GM19099 (cell line): ENCODE measurements at regions not wholly inside any gene's neighbourhood (a gene's known extent, or its start where the extent isn't known, plus 50 kb on each side); places are given as distances from the start of the nearest gene placed in this dataset.

Experiments
- POLR2A ChIP-seq: IDR thresholded peaks from 3 replicates; pipeline ENCODE4 v1.6.1; 2011; ENCODE audit warnings: low read depth; ENCODE audit not compliant: insufficient read length; ENCODE audit errors: extremely low read depth

- TF ChIP-seq POLR2A = no peak
Observed at GRCh38 chr21:25350056-25350455, 257.2 kb downstream of the MRPL39 start.

DNA sequence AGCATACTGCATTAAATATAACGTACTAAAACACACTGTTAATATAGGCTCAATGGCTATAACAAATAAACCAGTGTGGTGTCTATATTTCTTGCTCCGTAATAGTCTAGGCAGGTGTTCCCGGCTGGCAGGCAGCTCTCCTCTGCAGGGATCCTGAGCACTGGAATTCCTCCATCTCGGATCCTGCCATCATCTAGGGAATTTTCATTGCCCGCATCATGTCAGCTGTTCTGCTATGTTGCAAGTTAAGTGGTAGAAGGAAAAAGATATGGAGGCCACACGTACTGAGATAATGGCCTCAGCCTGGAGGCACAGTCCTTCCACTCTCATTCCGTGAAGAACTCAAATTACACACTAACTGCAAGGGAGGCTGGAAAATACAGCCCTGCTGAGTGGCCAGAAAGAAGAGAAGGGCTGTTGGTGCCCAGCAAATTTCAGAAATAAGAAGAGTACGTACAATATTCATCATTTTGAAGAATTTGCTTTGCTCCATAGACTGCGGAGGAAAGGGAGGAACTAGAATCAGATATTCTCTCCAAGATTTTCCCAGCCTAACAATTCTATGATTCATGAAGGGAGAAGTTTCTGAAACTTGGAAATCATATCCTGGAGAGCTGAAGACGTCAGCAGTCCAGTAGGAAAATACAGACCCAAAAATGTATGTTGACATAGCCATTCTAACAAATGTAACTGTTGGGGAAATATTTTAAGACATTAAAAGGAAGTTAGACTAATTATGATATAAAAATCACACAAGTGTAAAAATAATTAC is 263.3 kb downstream of the MRPL39 start:
- no peak for TF ChIP-seq POLR2A

- no peak for TF ChIP-seq POLR2A
Observed at GRCh38 chr21:25342816-25343215, 264.5 kb downstream of the MRPL39 start.

GRCh38 chr21:25341981-25342380 is 265.3 kb downstream of the MRPL39 start:
- no peak for TF ChIP-seq POLR2A

- TF ChIP-seq POLR2A = no peak
Observed at GRCh38 chr21:25338415-25338814, 268.9 kb downstream of the MRPL39 start.

DNA sequence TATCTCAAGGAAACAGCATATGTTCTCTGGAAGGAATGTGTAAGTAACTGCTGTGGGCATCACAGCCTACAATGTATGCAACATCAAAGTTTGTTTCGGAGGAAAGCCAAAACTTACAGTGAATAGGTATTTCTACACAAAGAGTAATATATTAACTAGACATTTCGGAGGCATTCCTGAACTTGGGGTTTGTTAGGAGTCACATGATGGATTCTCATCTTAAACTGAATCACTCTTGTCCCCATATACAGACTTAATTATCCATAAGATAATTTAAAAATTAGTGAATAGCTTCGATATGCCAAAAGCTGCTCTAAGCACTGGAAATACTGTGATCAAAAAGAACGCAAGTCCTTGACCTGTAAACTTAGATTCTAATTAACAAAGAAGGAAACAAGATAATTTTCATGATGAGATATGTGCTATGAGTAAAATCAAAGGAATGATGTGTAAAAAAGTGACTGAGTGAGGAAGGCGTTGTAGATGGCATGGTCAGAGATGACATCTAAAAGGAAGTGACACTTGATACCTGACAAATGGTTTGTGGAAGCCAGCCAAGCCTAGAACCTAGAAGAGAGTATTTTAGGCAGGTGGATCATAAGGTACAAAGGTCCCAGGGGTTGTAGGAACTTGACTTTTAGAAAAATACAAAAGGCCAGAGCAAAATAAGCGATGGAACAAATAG is 273.1 kb downstream of the MRPL39 start:
- TF ChIP-seq POLR2A = no peak

DNA sequence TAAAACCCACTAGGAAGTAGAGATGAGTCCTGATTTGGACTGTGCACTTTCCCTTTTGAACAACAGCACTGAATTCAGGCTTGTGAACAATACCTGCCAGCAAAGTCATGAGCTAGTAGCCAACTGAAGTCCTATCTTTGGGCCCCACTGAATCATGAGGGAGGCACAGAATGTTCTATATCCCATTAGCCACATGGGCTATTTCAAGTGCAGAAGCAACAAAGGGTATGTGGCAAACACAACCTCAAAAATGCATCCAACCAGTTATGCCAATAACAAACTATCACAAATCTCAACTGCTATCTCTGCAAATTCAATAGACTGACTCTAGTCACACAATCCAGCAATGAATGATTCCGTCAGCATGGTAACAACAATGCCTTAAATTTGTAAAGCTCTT is 276.0 kb downstream of the MRPL39 start:
- no peak for TF ChIP-seq POLR2A

DNA sequence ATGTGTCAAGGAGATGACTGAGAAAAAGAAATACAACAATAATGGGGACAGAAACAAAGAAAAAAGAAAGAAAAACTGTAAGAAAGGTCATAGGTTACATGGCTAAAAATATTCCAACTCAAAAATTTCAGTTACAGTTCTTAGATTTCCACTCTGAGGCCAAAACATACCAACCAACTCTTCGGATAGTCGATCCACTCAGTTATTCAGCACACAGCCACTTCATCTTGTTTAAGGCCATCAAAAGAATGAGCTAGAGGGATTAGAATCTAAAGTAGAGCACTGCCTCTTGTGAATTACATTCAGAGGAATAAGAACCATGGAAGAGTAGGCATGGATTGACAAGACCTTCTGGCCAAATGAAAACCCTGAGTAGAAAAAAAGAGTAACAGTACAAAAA is 277.0 kb downstream of the MRPL39 start:
- TF ChIP-seq POLR2A = no peak

GRCh38 chr21:25329227-25329825 is 278.0 kb downstream of the MRPL39 start:
- TF ChIP-seq POLR2A = no peak

GRCh38 chr21:25328736-25329135 is 278.5 kb downstream of the MRPL39 start:
- no peak for TF ChIP-seq POLR2A

DNA sequence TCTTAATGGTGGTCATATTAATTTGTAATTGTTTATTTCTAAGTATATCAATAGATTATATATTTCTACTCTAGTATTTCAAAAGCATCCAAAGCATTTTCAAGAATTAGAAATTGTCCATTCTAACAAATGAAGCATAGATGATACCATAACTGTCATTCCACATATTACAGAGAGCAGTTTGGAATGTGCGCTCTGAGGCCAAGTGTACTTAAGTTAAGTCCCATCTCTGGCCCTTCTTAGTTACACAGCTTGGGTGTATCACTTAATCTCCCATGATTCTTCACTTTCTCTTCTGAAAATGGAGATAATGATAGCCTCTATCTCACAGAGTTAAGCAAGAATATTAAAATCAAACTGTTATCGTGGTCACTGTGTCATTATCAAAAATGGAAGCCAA is 281.1 kb downstream of the MRPL39 start:
- TF ChIP-seq POLR2A = no peak

DNA sequence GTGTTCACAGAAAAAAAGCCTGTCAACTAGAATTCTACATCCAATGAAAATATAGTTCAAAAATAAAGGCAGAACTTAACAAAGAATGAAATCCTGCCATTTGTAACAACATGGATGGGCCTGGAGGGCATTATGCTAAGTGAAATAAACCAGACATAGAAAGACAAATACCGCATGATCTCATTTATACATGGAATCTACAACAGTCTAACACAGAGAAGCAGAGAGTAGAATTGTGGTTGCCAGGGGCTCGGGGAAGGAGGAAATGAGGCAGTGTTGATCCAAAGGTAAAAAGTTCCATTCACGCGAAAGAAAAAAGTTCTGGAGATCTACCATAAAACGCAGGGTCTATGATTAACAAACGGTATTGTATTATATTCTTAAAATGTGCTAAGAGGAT is 282.6 kb downstream of the MRPL39 start:
- no peak for TF ChIP-seq POLR2A

DNA sequence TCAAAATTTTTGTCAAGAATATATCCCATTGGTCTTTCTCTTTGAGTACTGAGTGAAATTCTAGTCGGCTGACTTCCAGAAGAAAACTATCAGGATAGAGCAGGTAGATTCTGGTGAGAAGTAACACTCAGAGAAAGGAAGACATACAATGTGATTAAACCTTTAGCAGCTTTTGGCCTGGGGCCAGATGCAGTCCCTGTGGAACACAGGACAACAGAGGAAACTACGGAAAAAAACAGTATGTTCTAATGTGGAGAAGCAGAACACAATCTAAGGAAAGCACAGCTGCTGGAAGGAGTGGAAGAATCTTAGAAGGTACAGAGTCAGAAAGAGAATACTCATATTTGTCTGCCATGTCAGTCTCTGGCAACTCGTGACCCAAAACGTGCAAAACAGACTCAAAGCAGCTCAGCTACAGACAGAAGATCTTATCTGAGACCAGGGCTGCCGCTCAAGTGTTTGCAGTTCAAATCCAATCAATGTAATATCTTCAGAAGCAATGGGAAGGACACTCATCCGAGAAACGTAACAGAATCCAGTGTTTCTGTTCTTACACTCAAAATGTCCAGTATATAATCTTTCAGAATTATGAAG is 283.8 kb downstream of the MRPL39 start:
- no peak for TF ChIP-seq POLR2A

DNA sequence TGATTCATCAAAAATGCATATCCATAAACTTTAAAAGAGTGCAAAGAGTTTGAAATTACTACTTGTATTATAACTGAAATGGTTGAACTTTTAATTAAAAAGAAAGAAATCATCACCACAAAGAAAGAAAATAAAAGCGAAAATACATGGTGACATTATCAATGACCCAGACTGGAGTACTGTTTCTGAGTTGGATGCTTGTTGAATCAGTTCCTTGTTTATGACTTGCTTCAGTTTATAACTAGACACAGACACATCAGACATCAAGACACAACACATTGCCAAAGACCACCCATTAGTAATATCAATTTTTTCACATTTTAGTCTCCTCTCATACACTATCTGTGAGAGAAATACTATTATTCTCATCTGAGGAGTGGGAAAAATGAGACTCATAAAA is 293.0 kb downstream of the MRPL39 start:
- TF ChIP-seq POLR2A = no peak

DNA sequence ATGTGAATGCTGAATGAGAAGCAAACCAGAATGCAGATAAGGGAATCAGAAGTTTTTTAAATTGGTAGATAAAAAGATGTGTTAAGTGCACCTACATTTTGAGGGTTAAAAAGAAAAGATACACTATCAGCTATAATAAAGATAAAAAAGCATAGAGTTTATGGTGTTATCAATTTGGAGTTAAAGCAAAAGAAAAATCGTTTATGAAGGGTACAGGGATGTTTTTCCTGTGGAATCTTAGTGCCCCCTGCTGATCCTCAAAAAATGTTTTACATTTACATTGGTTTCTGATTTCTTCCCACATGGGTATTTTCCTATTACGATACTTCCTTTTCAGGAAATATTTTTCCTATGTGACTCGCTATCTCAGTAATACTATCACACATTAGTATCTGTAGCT is 293.5 kb downstream of the MRPL39 start:
- TF ChIP-seq POLR2A = no peak

- no peak for TF ChIP-seq POLR2A
Observed at GRCh38 chr21:25307489-25307888, 299.8 kb downstream of the MRPL39 start.
